Lower lobe of right lung (tissue), 2 donors: ENCODE measurements at regions not wholly inside any gene's neighbourhood (a gene's known extent, or its start where the extent isn't known, plus 50 kb on each side); places are given as distances from the start of the nearest gene placed in this dataset.
"Not testable (repeated sequence)": the region's sequence is repeated elsewhere in the genome, so short reads cannot be mapped to it uniquely, and the experiment has no call there.

Source experiments
- ATAC-seq, 2 donors: fragments of 200-7000 bp; cut with Tn5 transposase; one replicate each; pipeline ENCODE4 v1.9.1; 2020 to 2022; ENCODE audit warnings: mild to moderate bottlenecking in 2 of 2, moderate library complexity in 2 of 2
- DNase-seq: peaks from one replicate; pipeline ENCODE4 v3.0.0-alpha.2; 2020
- H3K27ac ChIP-seq: fragments of 200-600 bp; one replicate; pipeline ENCODE4 v1.8.0; 2022
- H3K27me3 ChIP-seq: fragments of 200-600 bp; one replicate; pipeline ENCODE4 v1.8.0; 2022; ENCODE audit warnings: low read depth
- H3K36me3 ChIP-seq: fragments of 200-600 bp; one replicate; pipeline ENCODE4 v1.8.0; 2022; ENCODE audit warnings: mild to moderate bottlenecking
- H3K4me1 ChIP-seq: fragments of 200-600 bp; one replicate; pipeline ENCODE4 v1.8.0; 2022
- H3K4me3 ChIP-seq: fragments of 200-600 bp; one replicate; pipeline ENCODE4 v1.8.0; 2022; ENCODE audit warnings: mild to moderate bottlenecking
- H3K9me3 ChIP-seq: fragments of 200-600 bp; one replicate; pipeline ENCODE4 v1.8.0; 2022
- intact Hi-C: fragments of 100-400 bp; cut with DNase I; formaldehyde crosslinking; loops from one replicate; pipeline ENCODE4 v1.11.0; 2022
- donor health status: DM: no; HTN: yes; CAD: no; lungs with severe emphysema.

DNA sequence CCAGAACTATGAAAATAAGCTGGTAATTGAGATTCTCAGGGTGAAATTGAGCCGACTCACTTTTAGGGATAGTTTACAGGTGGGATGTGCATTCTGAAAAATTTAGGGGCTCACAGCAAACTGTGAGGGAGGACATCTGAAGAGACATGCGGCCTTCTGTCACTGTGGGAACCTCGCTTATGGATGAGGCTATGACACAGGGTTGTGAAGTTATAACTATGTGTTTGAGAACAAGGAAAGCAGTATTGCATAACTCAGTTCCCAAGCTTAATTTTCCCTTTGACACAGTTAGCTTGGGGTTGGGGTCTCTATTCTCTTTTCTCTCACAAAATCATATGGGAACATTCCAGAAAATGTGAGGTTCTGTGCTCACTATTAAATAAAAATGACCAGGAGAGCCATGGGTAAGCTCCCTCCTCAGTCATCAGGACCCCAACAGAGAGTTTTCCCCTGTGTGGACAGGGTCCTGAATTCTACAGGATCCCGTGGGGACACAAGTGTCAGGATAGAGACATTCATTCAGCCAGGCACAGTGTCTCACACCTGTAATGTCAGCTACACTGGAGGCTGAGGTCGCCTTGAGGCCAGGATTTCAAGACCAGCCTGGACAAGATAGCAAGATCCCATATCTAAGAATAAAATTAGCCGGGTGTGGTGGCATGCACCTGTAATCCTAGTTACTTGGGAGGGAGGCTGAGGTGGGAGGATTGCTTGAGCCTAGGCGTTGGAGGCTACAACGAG lies 1507.7 kb upstream of the TPTE start:
- intact Hi-C loops, ATAC-seq, H3K4me1 ChIP-seq, DNase-seq, H3K4me3 ChIP-seq, H3K9me3 ChIP-seq, H3K36me3 ChIP-seq, H3K27ac ChIP-seq: not testable (repeated sequence)
- peaks cover 40% of the 10 kb centered on the region for H3K27me3 ChIP-seq

DNA sequence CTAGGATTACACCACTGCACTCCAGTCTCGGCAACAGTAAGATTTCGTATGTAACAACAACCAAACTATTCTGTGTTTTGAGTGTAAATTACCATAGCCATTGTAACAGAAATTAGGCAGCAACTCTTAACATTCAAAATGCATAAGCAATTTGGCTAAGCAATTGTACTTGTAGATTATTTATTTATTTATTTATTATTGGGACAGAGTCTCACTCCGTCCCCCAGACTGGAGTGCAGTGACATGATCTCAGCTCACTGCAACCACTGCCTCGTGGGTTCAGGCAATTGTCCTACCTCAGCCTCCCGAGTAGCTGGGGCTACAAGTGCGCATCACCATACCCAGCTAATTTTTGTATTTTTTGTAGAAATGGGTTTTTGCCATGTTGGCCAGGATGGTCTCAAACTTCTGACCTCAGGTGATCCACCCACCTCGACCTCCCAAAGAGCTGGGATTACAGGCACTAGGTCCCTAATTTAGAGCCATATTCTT lies 1507.1 kb upstream of the TPTE start:
- H3K4me3 ChIP-seq, intact Hi-C loops, H3K9me3 ChIP-seq: not testable (repeated sequence)

DNA sequence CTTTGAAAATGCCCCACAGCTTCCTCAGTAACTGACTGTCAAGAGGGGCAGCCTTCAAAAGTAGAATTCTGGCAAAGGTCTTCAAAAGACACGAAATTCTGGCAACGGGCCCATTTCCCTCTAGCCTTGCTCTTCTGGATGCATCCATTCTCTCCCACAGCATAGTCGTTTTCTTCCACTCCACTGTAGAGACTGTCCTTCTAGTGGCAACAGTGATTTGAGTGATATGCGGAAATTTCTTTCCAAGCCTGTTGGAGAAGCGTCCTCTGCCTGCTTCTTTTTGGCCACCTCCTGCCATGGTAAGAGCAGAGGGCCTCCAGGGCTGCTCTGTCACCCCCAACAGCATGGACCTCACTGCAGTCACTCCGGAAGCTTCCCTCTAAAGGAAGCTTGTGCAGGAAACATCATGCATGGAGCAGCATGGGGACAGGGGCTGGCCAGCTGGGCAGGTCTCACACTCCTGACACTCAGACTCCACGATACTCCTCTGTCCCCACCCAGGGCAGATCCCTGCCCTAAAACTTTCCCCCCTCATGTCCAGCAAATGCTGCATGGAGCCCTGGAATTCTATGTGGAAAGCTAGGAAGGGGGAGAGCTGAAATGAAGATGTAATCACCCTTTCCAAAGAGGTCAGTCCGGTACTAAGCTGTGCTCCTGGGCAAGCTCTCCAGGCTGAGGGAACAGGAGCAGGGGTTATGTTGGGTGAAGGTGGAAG lies 1505.7 kb upstream of the TPTE start:
- H3K36me3 ChIP-seq, H3K27ac ChIP-seq, ATAC-seq, intact Hi-C loops, DNase-seq, H3K9me3 ChIP-seq, H3K4me1 ChIP-seq, H3K4me3 ChIP-seq: not testable (repeated sequence)
- peaks cover 30% of the 10 kb centered on the region for H3K27me3 ChIP-seq

More for the DNA sequence above, 1507.1 kb upstream of the TPTE start:
- peaks cover 34% of the 10 kb centered on the region for H3K27me3 ChIP-seq
- H3K27ac ChIP-seq, ATAC-seq, DNase-seq, H3K4me1 ChIP-seq, H3K36me3 ChIP-seq: not testable (repeated sequence)

DNA sequence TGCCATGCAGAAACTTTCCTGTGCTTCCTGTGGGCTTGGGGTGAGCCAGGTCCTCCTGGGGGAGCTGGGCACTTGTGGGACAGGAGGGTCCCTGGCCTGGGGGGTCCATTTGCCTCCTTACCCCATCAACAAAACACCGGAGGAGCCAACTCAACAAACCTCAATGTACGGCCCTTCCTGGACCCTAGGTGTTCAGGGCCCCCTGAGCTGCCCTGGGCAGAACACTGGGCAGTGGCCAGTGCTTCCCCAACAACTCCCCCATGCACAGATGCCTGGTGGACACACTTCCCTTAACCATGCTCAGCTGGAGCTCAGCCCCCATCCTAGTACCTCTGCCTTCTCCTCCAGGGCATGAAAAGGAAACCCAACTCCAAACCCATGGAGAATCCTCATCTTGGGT lies 1504.2 kb upstream of the TPTE start:
- intact Hi-C loops, H3K36me3 ChIP-seq, ATAC-seq, H3K4me3 ChIP-seq, H3K9me3 ChIP-seq, DNase-seq, H3K27ac ChIP-seq, H3K4me1 ChIP-seq: not testable (repeated sequence)
- peaks cover 17% of the 10 kb centered on the region for H3K27me3 ChIP-seq

DNA sequence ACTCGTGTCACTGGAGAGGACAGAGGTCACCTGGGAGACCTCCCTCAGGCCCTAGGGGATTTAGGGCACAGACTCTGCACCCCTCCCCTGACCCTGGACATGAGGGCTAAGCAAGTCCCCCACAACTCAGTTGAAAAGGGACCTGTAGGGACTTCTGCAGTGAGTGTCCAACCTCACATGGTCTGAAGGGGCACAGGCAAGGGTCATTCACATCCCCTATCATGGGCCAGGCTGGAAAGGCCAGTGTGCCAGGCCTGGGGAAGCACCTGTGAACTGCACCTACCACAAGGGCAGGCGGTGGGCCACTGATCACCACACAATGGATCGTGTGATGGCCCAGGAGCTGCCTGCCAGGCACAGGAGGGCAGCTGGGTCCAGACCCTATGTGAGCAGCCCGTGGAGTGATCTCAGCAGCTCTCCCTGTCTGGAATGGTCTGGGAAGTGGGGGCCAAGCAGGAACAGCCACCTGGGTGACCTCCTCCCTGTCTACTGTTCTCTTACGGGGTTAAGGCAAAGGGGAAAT lies 1502.6 kb upstream of the TPTE start:
- H3K4me1 ChIP-seq, intact Hi-C loops, H3K4me3 ChIP-seq, ATAC-seq, H3K27me3 ChIP-seq, H3K9me3 ChIP-seq, H3K27ac ChIP-seq, H3K36me3 ChIP-seq, DNase-seq: not testable (repeated sequence)

DNA sequence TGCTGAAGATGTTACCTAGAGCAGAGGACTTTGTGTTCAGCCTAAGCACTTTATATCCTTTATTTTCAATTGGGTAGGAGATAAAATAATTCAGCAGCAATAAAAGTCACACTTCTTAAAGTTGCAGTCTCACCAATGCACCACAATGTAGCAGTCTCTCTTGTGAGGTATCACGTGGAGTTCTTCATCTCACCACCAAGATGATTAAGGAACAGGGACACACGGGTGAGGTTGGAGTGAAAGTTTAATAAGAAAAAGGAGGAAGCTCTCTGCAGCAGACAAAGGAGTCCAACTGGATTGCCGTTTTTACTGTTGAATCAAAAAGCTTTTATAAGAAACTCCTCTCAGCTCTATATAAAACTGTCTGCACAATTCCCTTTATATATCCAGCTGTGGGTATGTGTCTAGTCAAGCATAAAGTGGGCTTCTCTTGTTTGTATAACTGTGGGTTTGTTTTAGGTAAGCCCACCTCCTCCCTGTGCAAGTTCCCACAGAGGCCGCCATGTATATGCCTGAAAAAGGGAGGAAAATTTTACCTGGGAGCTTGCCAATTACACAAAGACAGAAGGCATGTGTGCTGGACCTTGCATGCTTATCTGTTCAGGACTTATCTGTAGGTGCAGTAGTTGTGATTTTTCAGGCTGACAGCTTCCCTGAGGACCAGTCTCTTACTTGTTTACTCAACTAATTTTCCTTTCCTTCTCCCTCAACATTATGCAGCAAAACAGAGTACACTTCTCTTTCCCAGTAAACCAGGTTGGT lies 1497.2 kb upstream of the TPTE start:
- H3K9me3 ChIP-seq, H3K36me3 ChIP-seq, intact Hi-C loops, H3K4me1 ChIP-seq, H3K27me3 ChIP-seq, DNase-seq, ATAC-seq, H3K4me3 ChIP-seq, H3K27ac ChIP-seq: not testable (repeated sequence)

DNA sequence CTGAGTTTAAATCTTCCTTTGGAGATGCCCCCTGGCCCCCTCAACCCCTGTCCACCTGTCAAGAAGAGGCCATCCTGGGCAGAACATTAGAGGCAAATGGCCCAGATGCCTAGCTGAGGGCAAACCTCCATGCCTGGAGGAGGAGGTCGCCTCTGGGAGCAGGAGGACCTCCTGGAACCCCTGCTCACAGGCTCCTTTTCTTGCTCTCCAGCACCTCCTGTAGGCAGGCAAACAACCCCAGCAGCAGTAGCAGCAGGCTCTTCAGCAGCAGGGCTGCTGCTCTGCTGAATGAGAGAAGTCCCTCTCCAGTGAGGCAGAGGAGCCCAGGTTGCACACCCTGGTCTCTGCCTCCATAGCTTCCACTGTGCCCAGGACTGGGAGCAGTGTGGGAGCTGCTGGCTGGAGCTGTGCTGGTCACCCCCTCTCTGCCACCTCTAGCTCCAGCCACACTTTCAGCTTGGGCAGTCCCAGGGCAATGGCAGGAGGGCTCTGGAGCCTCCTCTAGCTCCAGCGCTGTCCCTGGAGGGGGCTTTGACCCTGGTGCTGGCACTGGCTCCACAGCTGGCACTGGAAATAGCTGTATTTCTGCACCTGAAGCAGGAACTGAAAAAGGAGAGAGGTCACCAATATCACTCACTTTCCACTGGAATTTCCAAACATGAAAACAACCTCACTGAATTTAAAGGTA lies 1494.5 kb upstream of the TPTE start:
- H3K4me1 ChIP-seq, ATAC-seq, H3K27ac ChIP-seq, H3K9me3 ChIP-seq, H3K36me3 ChIP-seq, H3K4me3 ChIP-seq, H3K27me3 ChIP-seq, DNase-seq, intact Hi-C loops: not testable (repeated sequence)

DNA sequence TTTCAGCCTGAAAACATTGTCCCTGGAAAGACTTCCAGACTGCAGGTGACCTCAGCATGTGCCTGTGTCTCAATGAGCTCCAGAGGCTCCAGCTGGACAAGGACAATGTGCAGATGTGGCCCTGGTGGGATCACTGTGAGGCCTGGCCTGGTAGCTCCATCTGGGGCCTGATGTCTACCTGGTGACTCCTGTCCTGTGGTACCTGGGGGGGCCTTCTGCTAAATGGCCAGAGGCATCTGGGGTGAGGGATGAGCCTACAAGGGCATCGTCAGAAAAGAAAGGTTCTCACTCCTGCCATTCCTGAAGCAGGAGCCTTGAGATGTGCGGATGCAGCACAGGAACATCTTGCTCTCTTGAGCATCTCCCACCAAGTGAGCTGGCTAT lies 1494.0 kb upstream of the TPTE start:
- ATAC-seq, H3K36me3 ChIP-seq: not testable (repeated sequence)

DNA sequence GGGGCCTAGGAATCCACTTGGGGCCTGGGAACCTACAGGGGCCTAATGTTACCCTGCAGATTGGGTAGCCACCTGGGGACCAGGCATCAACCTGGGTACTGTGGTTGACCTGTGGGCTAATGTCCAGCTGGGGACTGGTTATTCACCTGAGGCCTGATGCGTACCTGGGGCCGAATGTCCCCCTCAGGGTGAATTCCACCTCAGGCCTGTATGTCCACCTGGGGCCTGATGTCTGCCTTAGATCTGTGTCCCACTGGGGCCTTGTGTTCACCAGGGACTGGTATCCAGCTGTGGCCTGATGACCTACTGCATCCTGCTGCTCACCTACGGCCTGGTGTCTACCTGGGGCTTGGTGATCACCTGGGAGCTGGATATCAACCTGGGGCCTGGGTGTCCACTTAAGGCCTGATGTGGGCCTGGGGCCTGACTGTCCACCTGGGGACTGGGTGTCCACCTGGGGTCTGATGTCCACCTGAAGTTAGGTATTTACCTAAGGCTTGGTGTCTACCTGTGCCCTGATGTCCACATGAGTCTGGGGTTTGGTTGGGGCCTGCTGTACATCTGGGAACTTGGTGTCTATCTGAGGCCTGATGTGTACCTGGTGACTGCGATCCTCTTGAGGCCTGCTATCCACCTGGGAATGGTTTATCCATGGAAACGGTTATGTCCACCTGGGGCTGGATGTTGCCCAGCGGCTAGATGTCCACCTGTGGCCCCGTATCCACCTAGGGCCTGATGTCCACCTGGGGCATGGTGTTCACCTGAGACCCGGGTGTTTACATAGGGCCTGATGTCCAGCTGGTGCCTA lies 1492.6 kb upstream of the TPTE start:
- H3K4me3 ChIP-seq, intact Hi-C loops, H3K27me3 ChIP-seq, H3K27ac ChIP-seq, DNase-seq, ATAC-seq, H3K36me3 ChIP-seq, H3K4me1 ChIP-seq, H3K9me3 ChIP-seq: not testable (repeated sequence)

More for the DNA sequence above, 1494.0 kb upstream of the TPTE start:
- H3K27ac ChIP-seq, H3K27me3 ChIP-seq, H3K9me3 ChIP-seq, DNase-seq, H3K4me3 ChIP-seq, H3K4me1 ChIP-seq, intact Hi-C loops: not testable (repeated sequence)

DNA sequence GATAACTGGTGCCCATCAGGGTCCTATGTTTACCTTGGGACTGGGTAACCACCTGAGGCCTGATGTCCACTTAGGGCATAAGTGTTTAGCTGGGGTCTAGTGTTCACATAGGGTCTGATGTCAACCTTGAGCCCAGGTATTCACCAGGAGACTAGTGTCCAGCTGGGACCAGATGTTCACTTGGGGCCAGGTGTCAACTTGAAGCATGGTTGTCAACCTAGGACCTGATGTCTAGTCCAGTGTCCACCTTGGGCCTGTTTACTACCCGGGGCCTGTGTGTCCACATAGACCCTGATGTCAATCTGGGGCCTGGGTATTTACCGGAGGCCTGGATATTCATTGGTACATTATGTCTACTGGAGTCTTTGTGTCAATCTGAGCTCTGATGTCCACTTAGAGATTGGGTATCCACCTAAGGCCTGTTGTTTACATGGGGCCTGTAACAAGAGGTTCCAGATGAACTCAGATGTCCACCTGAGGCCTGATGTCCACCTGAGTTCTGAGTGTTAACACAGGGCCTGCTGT lies 1491.2 kb upstream of the TPTE start:
- H3K36me3 ChIP-seq, H3K4me3 ChIP-seq, H3K9me3 ChIP-seq, intact Hi-C loops, H3K27ac ChIP-seq, H3K27me3 ChIP-seq, DNase-seq, ATAC-seq, H3K4me1 ChIP-seq: not testable (repeated sequence)

DNA sequence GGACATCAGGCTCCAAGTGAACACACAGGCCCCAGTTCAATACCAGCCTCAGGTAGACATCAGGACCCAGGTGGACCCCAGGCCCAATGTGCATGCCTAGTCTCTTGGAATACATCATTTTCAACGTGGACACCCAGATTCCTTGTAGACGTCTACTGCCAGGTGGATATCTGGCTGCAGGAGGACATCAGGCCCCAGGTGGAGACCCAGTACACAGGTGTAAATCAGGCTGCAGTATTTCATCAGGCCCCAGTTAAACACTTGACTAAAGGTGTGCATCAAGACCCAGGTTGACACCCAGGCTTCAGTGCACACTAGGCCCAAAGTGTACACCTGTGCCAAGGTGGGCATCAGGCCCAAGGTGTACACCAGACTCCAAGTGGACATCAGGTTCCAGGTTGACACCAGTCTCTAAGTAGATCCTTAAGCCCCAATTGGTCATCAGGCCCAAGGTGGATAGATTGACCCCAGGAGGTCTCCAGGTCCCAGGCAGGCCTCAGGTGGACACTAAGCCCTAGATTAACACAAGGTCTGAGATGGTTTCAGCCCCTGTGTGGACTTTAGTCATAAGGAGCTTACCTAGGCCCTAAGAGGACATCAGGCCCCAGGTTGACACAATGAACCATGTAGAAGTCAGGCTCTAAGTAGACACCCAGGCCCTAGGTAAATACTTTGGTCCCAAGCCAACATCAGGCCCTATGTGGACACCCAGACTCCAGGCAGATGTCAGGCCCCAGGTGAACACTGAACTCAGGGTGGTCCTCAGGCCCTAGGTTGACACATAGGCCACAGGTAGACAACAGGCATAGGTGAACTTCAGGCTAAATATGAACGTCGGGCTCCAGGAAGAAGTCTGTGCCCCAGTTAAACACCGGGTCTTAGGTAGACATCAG lies 1489.7 kb upstream of the TPTE start:
- DNase-seq, intact Hi-C loops, H3K36me3 ChIP-seq, H3K4me3 ChIP-seq, H3K9me3 ChIP-seq, H3K4me1 ChIP-seq, ATAC-seq, H3K27ac ChIP-seq, H3K27me3 ChIP-seq: not testable (repeated sequence)
